B cell (primary cell): ENCODE measurements at regions not wholly inside any gene's neighbourhood (a gene's known extent, or its start where the extent isn't known, plus 50 kb on each side); places are given as distances from the start of the nearest gene placed in this dataset.

ENCODE experiments used
- ATAC-seq: fragments of 200-7000 bp; cut with Tn5 transposase; one replicate; pipeline ENCODE4 v1.10.0; 2021; ENCODE audit warnings: low read depth, mild to moderate bottlenecking, moderate number of reproducible peaks, moderate library complexity
- CTCF ChIA-PET: fragments of 350-600 bp; sonication (Branson Sonifier 250); formaldehyde crosslinking; loops from one replicate; lab custom pipeline; 2021; ENCODE audit warnings: antibody characterized with exemption, inconsistent platforms; lab: Charles Lee
- POLR2A ChIA-PET: fragments of 350-600 bp; sonication (Branson Sonifier 250); formaldehyde crosslinking; loops from one replicate; lab custom pipeline; 2021; ENCODE audit warnings: antibody characterized with exemption; lab: Charles Lee
- DNase-seq: peaks from one replicate; pipeline ENCODE4 v3.0.0; 2013
- H2AFZ ChIP-seq: 2 replicates; pipeline ENCODE4 v1.6.1; 2012; ENCODE audit warnings: mild to moderate bottlenecking, low read depth, low read length; ENCODE audit not compliant: insufficient read depth, poor library complexity, severe bottlenecking
- H3K27ac ChIP-seq, 2 donors: 1 replicate in 1 of 2; 2 replicates in 1 of 2; pipeline ENCODE4 v1.5.1; 2012 to 2013; ENCODE audit warnings: low read length in 2 of 2, mild to moderate bottlenecking in 2 of 2, moderate library complexity in 1 of 2
- H3K27me3 ChIP-seq, 4 experiments: fragments of 200-600 bp in 1 of 4; sonication (generic) in 1 of 4; replicated peaks in 1 of 4; 1 replicate in 2 of 4; 2 replicates in 2 of 4; pipeline versions ENCODE4 v1.6.1 to v1.7.0; 2013 to 2016; ENCODE audit warnings: low read length in 3 of 4, mild to moderate bottlenecking in 2 of 4, mixed read lengths in 1 of 4, moderate library complexity in 1 of 4; ENCODE audit not compliant: insufficient read depth in 4 of 4, control insufficient read depth in 3 of 4; ENCODE audit errors: control extremely low read depth in 1 of 4
- H3K36me3 ChIP-seq, 2 experiments: replicated peaks in 1 of 2; 1 replicate in 1 of 2; 2 replicates in 1 of 2; pipeline versions ENCODE4 v1.6.1 to v1.7.1; 2013; ENCODE audit warnings: low read length in 1 of 2; ENCODE audit not compliant: insufficient read depth in 2 of 2, control insufficient read depth in 1 of 2; ENCODE audit errors: control extremely low read depth in 1 of 2, extremely low read depth in 1 of 2
- H3K4me1 ChIP-seq, 2 donors: fragments of 200-600 bp in 1 of 2; sonication (generic) in 1 of 2; 1 replicate in 1 of 2; 2 replicates in 1 of 2; pipeline versions ENCODE4 v1.5.1 to v1.6.1; 2013 to 2017; ENCODE audit warnings: low read length in 2 of 2; ENCODE audit not compliant: control insufficient read depth in 2 of 2, insufficient read depth in 2 of 2
- H3K4me2 ChIP-seq: replicated peaks from 2 replicates; pipeline ENCODE3; 2012; ENCODE audit warnings: mild to moderate bottlenecking, low read depth, low read length; ENCODE audit not compliant: poor library complexity, severe bottlenecking
- H3K4me3 ChIP-seq, 5 experiments: fragments of 200-600 bp in 1 of 5; sonication (generic) in 1 of 5; 1 replicate in 3 of 5; 2 replicates in 2 of 5; pipeline versions ENCODE4 v1.5.1 to v1.7.0; 2011 to 2016; ENCODE audit warnings: low read length in 4 of 5, mild to moderate bottlenecking in 4 of 5, low read depth in 2 of 5, control low read depth in 1 of 5, moderate library complexity in 1 of 5; ENCODE audit not compliant: insufficient read depth in 1 of 5; ENCODE audit errors: control extremely low read depth in 1 of 5, extremely low read depth in 1 of 5
- H3K79me2 ChIP-seq: fragments of 200-600 bp; sonication (generic); one replicate; pipeline ENCODE4 v1.6.0; 2016; ENCODE audit warnings: low read length; ENCODE audit not compliant: control insufficient read depth, insufficient read depth
- H3K9ac ChIP-seq: fragments of 200-600 bp; sonication (generic); 2 replicates; pipeline ENCODE4 v1.6.1; 2017; ENCODE audit warnings: mild to moderate bottlenecking, low read length, moderate library complexity
- H3K9me3 ChIP-seq, 3 donors: one replicate each; pipeline versions ENCODE4 v1.6.1 to v1.7.1; 2013; ENCODE audit warnings: low read length in 2 of 3; ENCODE audit not compliant: control insufficient read depth in 2 of 3, insufficient read depth in 1 of 3; ENCODE audit errors: control extremely low read depth in 1 of 3
- H4K20me1 ChIP-seq: 2 replicates; pipeline ENCODE4 v1.6.0; 2012; ENCODE audit warnings: mild to moderate bottlenecking, low read length; ENCODE audit not compliant: insufficient read depth, control insufficient read depth, poor library complexity, severe bottlenecking
- H3K27ac Mint-ChIP-seq: one replicate; pipeline ENCODE4 v1.8.0; 2021; ENCODE audit warnings: mixed read lengths
- H3K27me3 Mint-ChIP-seq: one replicate; pipeline ENCODE4 v1.8.0; 2021; ENCODE audit warnings: mixed read lengths
- H3K4me1 Mint-ChIP-seq: one replicate; pipeline ENCODE4 v1.8.0; 2021; ENCODE audit warnings: mixed read lengths
- H3K4me3 Mint-ChIP-seq: one replicate; pipeline ENCODE4 v1.8.0; 2021; ENCODE audit warnings: mixed read lengths
- H3K9me3 Mint-ChIP-seq: one replicate; pipeline ENCODE4 v1.8.0; 2022; ENCODE audit warnings: mixed read lengths; ENCODE audit not compliant: insufficient read depth
- EZH2 ChIP-seq: IDR thresholded peaks from 2 replicates; pipeline ENCODE4 v1.6.1; 2012; ENCODE audit warnings: borderline replicate concordance, low read depth, mild to moderate bottlenecking, moderate library complexity, low read length; ENCODE audit not compliant: insufficient read depth, poor library complexity, severe bottlenecking
- WGBS: methylation state at CpG from one replicate; pipeline ENCODE4 v1.1.5; 2013; ENCODE audit warnings: missing lambda C conversion rate; ENCODE audit not compliant: insufficient coverage; 5-methylcytosine and 5-hydroxymethylcytosine counted together
- intact Hi-C: fragments of 100-400 bp; cut with micrococcal nuclease; formaldehyde crosslinking; loops from one replicate; pipeline ENCODE4 v1.10.0; 2022
- TF ChIP-seq, protein P1 (sequence below): fragments of 200-600 bp; IDR thresholded peaks from one replicate; pipeline ENCODE4 v1.8.0; 2022; ENCODE audit warnings: antibody characterized with exemption, mild to moderate bottlenecking

- H3K27me3 Mint-ChIP-seq, result peaks cover 16% of the 10 kb centered on the region
- DNase-seq (no peak), ATAC-seq (no peak)
- CTCF ChIA-PET, result no interaction called here
- no peak overlapping the region for H3K4me3 Mint-ChIP-seq
- Histone ChIP-seq H4K20me1 (no peaks in the 10 kb centered on the region), H3K9me3 (no peaks in the 10 kb centered on the region), H3K4me2 (no peak overlapping the region), H3K36me3 (no peaks in the 10 kb centered on the region), H2AFZ (no peak overlapping the region), H3K9ac (no peak overlapping the region), H3K4me3 (no peak overlapping the region), H3K27me3 (peaks cover 0 to 10% (median 3%) of the 10 kb centered on the region in 4 experiments), H3K27ac (no peak overlapping the region), H3K79me2 (no peaks in the 10 kb centered on the region), H3K4me1 (peaks cover 16 to 18% of the 10 kb centered on the region in 2 donors)
- intact Hi-C loops, result no loop called here
- H3K27ac Mint-ChIP-seq, result no peak overlapping the region
- peaks cover 16% of the 10 kb centered on the region for H3K4me1 Mint-ChIP-seq
- POLR2A ChIA-PET, result no interaction called here
- TF ChIP-seq, protein P1, sequence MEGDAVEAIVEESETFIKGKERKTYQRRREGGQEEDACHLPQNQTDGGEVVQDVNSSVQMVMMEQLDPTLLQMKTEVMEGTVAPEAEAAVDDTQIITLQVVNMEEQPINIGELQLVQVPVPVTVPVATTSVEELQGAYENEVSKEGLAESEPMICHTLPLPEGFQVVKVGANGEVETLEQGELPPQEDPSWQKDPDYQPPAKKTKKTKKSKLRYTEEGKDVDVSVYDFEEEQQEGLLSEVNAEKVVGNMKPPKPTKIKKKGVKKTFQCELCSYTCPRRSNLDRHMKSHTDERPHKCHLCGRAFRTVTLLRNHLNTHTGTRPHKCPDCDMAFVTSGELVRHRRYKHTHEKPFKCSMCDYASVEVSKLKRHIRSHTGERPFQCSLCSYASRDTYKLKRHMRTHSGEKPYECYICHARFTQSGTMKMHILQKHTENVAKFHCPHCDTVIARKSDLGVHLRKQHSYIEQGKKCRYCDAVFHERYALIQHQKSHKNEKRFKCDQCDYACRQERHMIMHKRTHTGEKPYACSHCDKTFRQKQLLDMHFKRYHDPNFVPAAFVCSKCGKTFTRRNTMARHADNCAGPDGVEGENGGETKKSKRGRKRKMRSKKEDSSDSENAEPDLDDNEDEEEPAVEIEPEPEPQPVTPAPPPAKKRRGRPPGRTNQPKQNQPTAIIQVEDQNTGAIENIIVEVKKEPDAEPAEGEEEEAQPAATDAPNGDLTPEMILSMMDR, result no peak
- TF ChIP-seq EZH2, result no peak
- 50% methylated on average over 2 of the region's 2 CpGs for WGBS
- H3K9me3 Mint-ChIP-seq, result no peaks in the 10 kb centered on the region
These were observed 148.3 kb downstream of the ENC1 start for GRCh38 chr5:74492230-74492629.

GRCh38 chr5:74491586-74491985 lies 148.9 kb downstream of the ENC1 start:
- Histone ChIP-seq H3K27me3 (peaks cover 0 to 10% (median 3%) of the 10 kb centered on the region in 4 experiments), H3K79me2 (no peaks in the 10 kb centered on the region), H3K9ac (no peak overlapping the region), H3K9me3 (no peaks in the 10 kb centered on the region), H3K4me1 (peaks cover 16 to 18% of the 10 kb centered on the region in 2 donors), H3K4me3 (no peak overlapping the region), H4K20me1 (no peaks in the 10 kb centered on the region), H3K27ac (no peak overlapping the region), H3K4me2 (peak overlapping the region; percentile 55), H3K36me3 (no peaks in the 10 kb centered on the region), H2AFZ (no peak overlapping the region)
- ChIA-PET CTCF (interaction anchor here (1.3 to 1.5 kb wide), 2 partner anchors 149 to 151 kb away, joined by 4 to 5 read pairs; partner anchors contain the start of gene ENC1), POLR2A (no interaction called here)
- Mint-ChIP-seq H3K27me3 (peaks cover 16% of the 10 kb centered on the region), H3K4me3 (no peak overlapping the region), H3K9me3 (no peaks in the 10 kb centered on the region), H3K4me1 (peaks cover 16% of the 10 kb centered on the region), H3K27ac (no peak overlapping the region)
- DNase-seq, result no peak
- no peak for ATAC-seq
- no peak for TF ChIP-seq EZH2
- TF ChIP-seq, protein P1, result no peak
- intact Hi-C loops, result loop anchor here (1.0 kb wide), 1 partner anchor 149 kb away; the partner anchor contains the start of gene ENC1
